DMS153 (cell line): ENCODE measurements at regions not wholly inside any gene's neighbourhood (a gene's known extent, or its start where the extent isn't known, plus 50 kb on each side); places are given as distances from the start of the nearest gene placed in this dataset.
"Not testable (repeated sequence)": the region's sequence is repeated elsewhere in the genome, so short reads cannot be mapped to it uniquely, and the experiment has no call there.

ENCODE experiments used
- DNase-seq: peaks from one replicate; lab custom pipeline; 2025; lab: John Stamatoyannopoulos, UW

DNA sequence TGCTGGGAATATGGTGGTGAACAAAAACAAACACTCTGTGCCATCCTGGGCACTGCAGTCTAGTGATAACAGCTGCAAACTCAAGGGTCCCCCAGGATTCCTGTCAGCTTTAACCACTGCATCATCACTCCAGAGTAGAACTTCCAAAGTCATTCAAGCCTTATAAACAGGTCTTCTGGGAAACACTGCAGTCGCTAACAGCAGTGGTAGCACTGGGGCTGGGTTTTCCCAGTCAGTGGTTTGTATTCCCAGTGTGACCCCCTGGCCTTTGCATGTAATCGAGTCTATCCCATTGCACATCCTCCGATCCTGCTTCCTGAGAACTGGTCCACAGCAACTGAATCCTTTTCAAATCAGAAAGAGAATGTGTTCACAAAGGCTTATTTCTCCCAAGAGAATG is 623.5 kb downstream of the EDEM1 start:
- no peak for DNase-seq

DNA sequence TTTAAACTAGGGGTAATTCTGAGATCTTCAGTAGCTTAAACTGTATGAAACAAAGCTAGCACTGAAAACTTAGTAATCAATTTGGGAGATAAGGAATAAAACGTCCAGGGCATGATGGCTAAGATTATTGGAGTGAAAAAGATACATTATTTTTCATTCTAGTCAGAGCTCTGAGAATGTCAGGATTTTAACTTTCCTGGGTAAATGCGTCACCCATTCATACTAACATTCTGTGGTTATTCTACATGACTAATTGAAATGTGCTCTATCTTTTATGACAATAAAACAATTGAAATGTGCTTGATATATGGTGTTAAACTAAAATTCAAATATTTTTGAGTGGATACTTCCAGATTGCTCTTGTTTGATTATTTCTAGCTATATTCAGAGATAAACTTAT is 626.0 kb downstream of the EDEM1 start:
- DNase-seq, result no peak

DNA sequence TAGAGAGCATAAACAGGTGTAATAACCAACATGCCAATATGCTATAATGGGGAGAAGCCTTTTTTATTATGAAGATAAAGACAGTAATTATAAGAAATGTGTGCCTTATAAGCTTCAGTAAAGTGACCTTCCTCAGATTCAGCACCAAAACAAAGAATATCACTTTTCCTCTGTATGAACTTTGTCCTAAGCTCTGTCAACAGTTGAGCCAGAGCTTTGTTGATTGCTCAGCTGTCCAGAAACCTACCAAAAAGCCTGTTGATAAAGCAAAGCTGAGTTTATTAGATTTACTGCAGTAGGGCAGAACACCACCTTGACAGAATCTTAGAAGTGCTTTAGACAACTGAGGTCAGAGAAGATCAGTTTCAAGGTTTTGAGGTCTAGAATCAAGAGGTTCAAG is 635.3 kb downstream of the EDEM1 start:
- no peak for DNase-seq

DNA sequence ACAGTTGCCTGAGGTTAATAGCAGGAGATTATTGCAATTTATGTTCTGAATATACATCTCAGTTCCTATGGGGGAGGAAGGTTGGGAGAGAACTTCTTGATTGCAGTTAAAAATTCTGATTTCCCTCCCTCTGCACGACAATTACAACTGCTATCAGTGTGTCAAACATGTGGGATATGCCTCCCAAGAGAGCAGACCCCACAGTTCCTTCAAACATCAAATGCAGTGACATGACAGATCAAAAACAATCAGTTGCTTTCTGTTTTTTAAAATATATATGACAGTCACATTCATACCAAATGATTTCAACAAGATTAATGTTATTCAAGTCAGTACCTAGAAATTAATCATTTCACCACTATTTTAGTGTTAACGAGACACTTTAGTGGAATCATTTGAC is 639.0 kb downstream of the EDEM1 start:
- no peak for DNase-seq

DNA sequence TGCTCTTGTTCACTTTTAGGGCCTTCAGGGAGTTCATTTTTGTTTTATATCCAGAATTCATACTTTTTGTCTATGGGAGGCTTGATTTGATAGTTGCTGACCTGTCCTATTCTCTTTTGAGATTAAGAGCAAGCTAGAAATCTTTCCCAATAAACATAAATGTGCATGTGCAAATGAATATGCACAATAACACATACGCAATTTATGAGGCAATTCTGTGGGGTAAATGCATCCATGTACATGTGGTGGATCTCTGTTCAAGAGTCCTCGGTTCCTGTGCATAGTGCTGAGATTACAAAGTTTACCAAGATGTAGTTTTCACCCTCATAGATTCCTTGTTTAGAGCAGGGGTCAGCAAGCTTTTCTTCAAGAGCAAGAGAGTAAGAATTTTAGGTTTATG is 640.7 kb downstream of the EDEM1 start:
- DNase-seq, result no peak

DNA sequence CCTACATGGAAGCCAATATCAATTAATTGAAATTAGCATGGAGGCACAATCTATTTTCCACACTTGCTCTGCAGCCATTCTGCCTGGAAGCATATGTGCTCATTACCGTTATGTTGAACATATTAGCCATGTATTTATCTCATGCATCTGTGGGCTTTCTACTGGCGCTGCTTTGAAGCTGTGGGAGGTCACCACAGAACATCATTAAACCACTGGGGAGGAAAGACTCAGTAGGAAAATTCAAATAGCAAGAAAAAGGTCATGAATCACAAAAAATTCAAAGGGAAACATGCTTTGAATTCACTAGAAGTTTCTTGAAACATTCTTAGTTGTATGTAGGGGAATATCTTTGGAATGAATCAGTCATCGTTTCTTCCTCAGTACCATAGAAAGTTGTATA is 652.5 kb downstream of the EDEM1 start:
- no peak for DNase-seq

DNA sequence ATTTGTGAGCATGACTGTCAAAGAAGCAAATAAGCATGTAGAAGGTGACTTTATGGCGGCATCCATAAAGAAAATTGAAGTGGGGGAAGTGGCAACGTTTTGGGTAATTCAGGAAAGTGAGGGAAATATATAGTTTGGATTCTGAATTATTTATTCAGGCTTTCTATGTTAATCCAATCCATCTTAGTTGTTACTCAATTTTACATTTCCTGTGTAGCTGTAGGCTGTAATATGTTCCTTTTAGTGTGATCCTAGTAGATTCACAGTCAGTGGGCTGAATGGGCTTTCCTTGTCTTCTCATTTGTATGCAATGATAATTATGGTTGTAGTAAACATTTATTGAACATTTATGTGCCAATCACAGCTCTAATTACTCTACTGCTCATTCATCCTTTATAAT is 654.1 kb downstream of the EDEM1 start:
- DNase-seq, result no peak

DNA sequence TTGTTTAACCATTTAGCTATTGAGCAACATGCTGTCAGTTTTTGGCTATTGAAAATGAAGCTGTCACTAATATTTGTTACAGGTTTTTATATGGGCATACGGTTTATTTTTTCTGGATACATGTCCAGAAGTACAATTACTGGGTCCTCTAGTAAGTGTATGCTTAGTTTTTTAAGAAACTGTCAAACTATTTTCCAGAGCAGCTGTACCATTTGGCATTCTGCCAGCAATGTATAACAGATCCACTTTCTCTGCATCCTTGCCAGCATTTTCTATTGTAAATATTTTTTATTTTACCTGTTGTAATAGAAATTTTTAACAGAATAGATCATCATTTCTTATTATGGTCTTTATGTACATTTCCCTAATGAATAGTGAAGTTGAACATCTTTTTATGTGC is 658.8 kb downstream of the EDEM1 start:
- DNase-seq, result no peak

DNA sequence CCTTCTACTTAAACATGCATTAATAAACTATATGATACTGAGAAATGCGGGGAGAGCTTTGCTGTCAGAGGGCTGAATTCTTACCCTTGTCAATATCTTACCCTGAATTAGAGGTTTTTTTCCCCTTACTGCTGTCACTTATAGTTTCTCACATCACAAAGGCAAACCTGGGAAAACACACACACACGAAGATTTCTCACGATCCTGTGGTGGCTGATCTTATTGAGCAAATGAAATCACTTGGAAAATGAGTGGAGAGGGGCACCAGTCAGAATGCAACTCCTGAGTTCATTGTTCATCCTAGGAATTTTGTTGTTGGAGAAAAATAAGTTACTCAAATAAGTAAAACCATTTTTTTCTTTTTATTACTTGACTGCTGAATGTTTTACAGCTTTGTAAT is 673.6 kb downstream of the EDEM1 start:
- DNase-seq, result no peak

DNA sequence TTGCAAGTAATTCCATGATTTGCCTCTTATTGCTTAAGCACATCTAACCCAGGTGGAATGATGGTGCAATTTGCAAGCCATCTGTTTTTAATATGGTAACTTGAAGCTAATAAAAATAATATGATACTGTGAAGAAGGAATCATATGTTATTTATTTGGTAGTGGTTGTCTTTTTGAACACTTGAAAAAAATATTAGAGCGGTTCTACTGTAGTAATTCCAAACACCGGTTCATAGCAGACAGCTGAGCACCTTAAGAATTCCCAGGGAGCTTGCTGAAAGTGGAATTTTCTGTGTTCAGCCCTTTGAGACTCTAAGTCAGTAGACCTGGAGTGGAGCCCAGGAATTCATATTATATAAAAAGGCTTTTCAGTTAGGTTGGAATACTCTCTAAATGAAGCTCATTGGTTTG is 687.4 kb downstream of the EDEM1 start:
- no peak for DNase-seq

DNA sequence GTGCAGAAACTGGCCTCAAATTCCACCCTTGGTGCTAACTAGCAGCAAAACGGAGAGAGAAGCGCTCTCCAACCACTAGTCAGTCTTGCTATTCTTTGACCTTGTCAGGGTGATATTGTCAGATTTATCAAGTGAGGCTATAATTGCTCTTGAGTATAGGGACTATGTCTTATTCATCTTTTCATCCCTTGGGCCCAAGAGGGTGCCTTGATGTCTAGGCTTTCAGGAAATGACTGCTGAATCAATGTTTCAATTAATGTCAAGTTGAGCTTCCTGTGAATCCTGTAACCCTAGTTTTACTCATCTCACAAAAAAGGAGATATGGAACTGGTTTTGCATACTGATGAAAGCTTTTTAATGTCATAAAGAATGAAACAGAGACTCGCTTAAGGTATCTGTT is 701.3 kb downstream of the EDEM1 start:
- DNase-seq, result no peak

DNA sequence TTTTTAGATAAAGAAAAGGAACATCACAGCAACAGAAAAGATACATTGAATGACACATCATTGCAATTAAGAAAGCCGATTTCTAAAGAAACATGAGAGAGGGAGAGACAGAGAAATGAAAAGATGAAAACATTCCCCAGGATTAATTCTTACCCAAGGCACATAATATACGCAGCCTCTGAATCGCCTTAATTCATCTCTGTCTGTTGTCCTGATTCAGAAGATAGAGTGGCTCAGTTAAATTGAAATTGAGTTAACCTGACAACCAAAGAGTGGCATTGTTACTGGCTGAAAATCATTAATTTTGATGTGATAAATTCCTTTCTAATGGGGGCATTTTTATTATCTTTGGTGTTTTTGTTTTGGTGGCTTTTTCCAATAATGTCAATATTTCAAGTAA is 701.9 kb downstream of the EDEM1 start:
- no peak for DNase-seq

DNA sequence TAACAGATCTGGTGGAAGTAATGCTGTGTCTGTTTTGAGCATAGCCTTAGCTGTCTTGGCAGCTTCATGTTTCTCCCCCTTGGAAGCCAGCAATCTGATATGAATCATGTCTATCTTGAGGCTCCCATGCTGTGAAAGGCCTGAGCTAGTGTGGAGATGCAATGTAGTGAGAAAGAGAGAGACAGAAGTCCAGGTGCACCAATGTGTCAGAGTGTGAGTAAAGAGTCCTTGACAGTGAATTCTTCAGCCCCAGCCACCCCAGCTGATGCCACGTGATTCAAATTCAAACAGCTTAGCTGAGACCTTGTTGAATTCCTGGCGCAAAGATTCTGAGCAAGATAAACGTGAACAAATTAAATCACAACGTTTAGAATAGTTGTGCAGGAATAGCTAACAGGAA is 704.2 kb downstream of the EDEM1 start:
- no peak for DNase-seq

DNA sequence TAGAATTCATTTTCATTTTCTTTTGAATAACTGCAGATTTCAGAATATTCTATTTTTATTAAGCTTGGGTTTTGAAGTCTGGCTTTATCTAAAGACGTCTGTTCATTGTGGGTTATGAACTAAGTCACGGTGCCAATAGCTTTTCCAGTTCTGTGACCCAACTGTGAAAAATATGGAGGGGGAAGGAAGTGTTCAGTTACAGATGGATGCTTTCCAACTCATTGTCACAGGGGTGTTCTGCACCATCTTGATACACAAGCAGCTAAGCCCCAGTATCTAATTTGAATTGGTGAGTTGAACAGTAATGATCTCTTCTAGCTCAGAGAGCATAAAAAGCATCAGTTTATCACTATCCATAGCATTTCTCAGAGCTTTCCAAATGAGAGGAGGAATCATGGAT is 710.6 kb downstream of the EDEM1 start:
- DNase-seq, result no peak

DNA sequence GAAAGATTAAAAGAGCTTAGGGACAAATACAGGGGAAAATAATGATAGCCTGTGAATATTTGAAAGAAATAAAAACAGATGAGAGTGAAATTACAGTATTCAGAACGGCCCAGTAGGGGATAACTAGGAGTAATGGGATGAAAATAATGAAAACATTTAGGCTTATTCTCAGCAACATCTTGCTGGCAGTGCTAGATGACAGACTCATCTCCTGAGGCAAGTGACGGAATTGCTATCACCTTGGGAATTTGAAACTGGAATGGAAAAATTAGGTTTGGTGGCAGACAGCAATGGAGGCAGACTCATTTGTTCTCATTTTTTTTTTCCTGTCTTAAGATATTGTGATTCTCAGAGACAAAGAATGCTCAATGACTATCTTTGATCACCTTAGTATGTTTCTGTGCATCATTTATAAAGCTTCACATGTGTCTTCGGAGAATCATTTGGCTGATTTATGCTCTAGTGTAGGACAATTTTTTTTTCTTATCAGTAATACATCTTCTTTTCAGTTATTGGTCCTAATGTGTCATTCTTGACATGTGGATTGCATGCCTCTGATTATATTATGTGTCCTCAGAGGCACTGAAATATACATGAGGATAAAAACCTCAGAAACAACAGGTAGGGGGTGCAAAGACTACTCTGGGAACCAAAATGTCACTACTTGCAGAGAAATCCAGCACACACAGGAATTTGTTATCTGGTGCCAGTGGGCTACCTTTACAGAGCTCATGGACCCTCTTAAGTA is 711.7 kb downstream of the EDEM1 start:
- no peak for DNase-seq

DNA sequence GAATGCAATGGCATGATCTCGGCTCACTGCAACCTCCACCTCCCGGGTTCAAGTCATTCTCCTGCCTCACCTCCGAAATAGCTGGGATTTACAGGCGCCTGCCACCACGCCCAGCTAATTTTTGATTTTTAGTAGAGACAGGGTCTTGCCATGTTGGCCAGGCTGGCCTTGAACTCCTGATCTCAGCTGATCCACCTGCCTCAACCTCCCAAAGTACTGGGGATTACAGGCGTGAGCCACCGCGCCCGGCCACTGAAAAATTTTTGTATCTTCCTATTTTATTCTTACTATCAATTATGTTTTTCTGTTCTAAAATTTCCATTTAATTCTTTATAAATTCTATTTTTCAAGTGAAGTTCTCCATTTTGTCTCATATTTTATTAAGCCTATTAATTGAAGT is 730.4 kb downstream of the EDEM1 start:
- DNase-seq, result no peak

DNA sequence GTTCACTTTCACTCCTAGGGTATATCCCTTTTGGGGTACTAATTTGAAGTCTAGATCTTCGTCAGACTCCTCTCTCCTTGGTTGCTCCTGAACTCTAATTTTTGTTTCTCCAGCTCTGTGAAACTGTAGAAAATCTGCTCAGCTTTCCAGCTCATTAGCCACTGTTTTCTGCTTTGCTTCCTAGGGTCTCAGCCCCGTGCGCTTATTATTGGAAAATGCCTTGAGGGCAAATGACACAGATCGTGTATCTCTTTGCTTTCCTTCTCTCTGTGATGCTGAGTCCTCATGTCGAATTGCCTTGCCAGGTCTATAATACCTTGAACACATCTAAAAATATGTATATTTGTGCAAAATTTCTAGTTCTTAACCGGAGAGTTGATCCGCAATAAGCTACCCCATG is 731.1 kb downstream of the EDEM1 start:
- DNase-seq, result no peak

DNA sequence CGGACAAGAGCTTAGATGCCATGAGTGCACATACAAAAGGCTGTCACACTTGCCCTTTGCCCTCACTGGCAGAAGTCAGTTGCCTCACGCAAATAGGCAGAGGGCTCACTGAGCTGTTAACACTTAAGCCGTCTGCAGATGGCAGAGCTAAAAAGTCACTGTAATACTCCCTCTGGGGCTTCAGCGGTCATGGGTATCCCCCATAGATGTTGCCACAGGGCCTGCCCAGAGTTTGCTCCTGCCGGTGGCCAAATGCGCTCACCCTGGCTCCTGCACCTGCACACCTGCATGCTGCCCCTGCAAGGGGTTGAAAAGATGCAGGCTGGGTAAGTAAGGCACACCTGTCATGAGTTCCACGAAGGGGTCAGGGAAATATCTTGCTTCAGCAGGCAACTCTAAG is 741.5 kb downstream of the EDEM1 start:
- DNase-seq, result no peak

DNA sequence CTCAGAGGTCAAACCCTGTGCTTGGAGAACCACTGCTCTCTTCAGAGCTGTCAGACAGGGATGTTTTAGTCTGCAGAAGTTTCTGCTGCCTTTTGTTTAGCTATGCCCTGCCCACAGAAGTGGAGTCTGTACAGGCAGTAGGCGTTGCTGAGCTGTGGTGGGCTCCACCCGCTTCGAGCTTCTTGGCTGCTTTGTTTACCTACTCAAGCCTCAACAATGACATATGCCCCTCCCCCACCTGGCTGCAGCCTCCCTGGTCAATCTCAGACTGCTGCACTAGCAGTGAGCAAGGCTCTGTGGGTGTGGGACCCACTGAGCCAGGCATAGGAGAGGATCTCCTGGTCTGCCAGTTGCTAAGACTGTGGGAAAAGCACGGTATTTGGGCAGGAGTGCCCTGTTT is 756.6 kb downstream of the EDEM1 start:
- not testable (repeated sequence) for DNase-seq

DNA sequence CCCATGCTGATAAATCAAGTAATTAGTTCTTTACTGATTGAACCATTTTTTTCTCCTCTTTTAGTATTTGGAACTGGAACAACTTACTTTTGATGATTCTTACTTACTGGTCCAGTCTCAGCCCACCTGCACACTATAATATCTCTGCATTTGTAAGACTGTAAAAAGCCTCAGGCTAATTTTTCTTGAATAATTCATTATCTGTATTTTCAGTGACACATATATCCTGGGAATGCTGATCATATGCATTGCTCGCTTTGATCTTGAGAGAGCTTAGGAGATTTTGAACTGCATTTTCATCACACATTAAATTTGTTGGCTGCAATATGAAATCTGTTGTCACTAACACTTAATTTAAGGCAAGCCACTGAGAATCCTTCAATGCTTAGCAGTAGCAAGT is 760.6 kb downstream of the EDEM1 start:
- DNase-seq, result no peak

DNA sequence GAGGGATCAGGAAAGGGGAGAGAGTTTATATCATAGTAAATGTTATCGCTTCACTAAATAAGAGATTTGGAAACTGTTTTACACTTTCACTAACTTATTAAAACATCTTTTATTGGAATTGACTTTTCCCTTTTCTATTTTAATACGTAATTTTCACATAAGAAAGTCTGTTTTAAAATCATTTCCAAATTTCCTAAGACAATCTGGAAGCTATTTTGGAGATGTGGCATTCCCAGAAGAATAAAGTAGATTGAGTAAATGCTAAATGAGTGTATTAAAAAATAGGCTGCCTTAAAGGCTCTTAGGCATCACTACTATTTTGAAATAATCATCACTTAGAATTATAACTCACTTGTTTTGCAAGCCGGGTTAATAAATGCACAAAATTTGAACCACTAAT is 763.5 kb downstream of the EDEM1 start:
- DNase-seq, result no peak

DNA sequence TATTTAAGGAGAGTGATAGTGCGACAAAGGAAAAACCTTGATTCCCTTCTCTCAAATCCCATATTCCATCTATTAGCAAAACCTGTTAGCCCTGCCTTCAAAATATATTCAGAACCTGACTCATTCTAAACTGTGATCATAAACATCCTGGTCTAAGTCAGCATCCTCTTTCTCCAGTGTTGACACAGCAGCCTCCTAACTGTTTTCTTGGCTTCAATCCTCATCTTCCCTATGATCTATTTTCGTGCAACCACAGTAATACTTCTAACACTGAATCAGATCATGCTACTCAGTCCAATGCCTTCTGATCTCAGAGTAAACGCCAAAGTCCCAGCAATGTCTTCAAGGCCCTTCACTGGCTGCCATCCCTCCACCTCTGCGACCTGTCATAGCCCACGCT is 785.1 kb downstream of the EDEM1 start:
- DNase-seq, result no peak

DNA sequence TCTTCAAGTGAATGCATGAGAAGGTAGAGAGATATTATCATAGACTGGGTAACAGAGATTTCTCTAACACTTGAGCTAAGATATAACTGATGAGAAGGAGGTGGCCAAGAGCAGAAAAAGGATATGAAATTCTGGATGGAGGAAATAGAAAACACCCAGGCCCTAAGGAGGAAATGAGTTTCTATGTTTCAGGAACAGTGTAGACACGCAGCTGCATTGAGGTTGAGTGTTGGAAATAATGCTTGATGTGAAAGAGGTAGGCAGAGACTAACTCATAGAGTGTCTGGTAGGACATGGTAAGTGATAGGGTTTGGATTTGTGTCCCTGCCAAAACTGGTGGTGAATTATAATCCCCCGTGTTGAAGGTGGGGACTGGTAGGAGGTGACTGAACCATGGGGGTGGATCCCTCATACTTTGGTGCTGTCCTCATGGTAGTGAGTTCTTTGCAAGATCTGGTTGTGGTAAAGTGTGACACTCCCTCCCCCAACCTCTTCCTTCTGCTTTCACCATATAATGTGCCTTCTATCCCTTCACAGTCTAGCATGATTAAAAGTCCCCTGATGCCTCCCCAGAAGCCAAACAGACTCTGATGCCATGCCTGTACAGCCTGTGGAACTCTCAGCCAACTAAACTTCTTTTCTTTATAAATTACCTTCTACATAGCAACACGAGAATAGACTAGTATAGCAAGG is 787.3 kb downstream of the EDEM1 start:
- DNase-seq, result no peak

DNA sequence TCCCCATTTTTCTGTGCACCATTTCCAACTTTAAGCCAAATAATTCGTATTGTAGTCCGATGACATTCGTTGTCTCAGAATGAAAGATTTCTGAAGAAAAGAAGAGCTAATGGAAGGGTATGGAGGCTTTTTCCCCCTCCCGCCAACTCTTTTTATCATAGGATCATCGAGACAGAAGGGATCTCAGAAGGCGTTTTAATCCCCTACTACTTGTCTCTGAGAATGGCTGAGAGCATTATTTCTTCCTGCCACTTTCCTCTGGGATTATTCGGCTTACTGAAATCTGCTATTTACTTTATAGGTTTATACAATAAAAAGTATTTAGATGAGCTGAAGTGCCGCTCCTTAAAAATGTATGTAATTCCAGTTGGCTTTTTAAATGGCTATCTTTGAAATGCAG is 789.8 kb downstream of the EDEM1 start:
- no peak for DNase-seq
